CD14-positive monocyte (primary cell): ENCODE measurements at regions not wholly inside any gene's neighbourhood (a gene's known extent, or its start where the extent isn't known, plus 50 kb on each side); places are given as distances from the start of the nearest gene placed in this dataset.

Experiments used
- DNase-seq, 3 donors: peaks; one replicate each; pipeline ENCODE4 v3.0.0-alpha.2; 2011 to 2022
- H2AFZ ChIP-seq: 2 replicates; pipeline ENCODE4 v1.6.0; 2012; ENCODE audit warnings: mild to moderate bottlenecking, low read depth, low read length, inconsistent platforms; ENCODE audit not compliant: insufficient read depth, poor library complexity, severe bottlenecking
- H3K27ac ChIP-seq, 2 donors: 1 replicate in 1 of 2; 2 replicates in 1 of 2; pipeline ENCODE4 v1.5.1; 2012 to 2013; ENCODE audit warnings: low read length in 2 of 2, control low read depth in 1 of 2, inconsistent platforms in 1 of 2, low read depth in 1 of 2, mild to moderate bottlenecking in 1 of 2
- H3K27me3 ChIP-seq, 2 donors: one replicate each; pipeline versions ENCODE4 v1.6.0 to v1.6.1; 2011 to 2013; ENCODE audit warnings: low read length in 2 of 2; ENCODE audit not compliant: control insufficient read depth in 2 of 2, insufficient read depth in 2 of 2
- H3K36me3 ChIP-seq, 2 donors: replicated peaks in 1 of 2; 1 replicate in 1 of 2; 2 replicates in 1 of 2; pipeline versions ENCODE4 v1.5.1 to v1.6.1; 2012 to 2013; ENCODE audit warnings: low read length in 2 of 2, control low read depth in 1 of 2, inconsistent platforms in 1 of 2, mild to moderate bottlenecking in 1 of 2; ENCODE audit not compliant: insufficient read depth in 2 of 2, control insufficient read depth in 1 of 2
- H3K4me1 ChIP-seq, 2 donors: 1 replicate in 1 of 2; 2 replicates in 1 of 2; pipeline versions ENCODE4 v1.5.1 to v1.6.1; 2012 to 2013; ENCODE audit warnings: low read length in 2 of 2, control low read depth in 1 of 2, inconsistent platforms in 1 of 2, mild to moderate bottlenecking in 1 of 2, moderate library complexity in 1 of 2; ENCODE audit not compliant: insufficient read depth in 2 of 2, control insufficient read depth in 1 of 2
- H3K4me2 ChIP-seq: replicated peaks from 2 replicates; pipeline ENCODE3; 2012; ENCODE audit warnings: low read length, moderate library complexity, mild to moderate bottlenecking; ENCODE audit not compliant: poor library complexity, severe bottlenecking; ENCODE audit errors: extremely low read depth
- H3K4me3 ChIP-seq, 3 experiments: fragments of 200-600 bp in 1 of 3; sonication (generic) in 1 of 3; replicated peaks in 1 of 3; 1 replicate in 2 of 3; 2 replicates in 1 of 3; pipeline ENCODE4 v1.5.1; 2011 to 2013; ENCODE audit warnings: low read length in 3 of 3, mild to moderate bottlenecking in 3 of 3, control low read depth in 2 of 3, low read depth in 2 of 3, inconsistent platforms in 1 of 3, moderate library complexity in 1 of 3
- H3K79me2 ChIP-seq: 2 replicates; pipeline ENCODE4 v1.6.0; 2012; ENCODE audit warnings: mild to moderate bottlenecking, control low read depth, inconsistent platforms, low read length, moderate library complexity; ENCODE audit not compliant: insufficient read depth
- H3K9ac ChIP-seq: 2 replicates; pipeline ENCODE4 v1.6.0; 2017; ENCODE audit warnings: low read length, mild to moderate bottlenecking; ENCODE audit not compliant: insufficient read depth, poor library complexity, severe bottlenecking
- H3K9me3 ChIP-seq, 2 donors: replicated peaks in 1 of 2; 1 replicate in 1 of 2; 2 replicates in 1 of 2; pipeline versions ENCODE4 v1.5.1 to v1.6.1; 2012 to 2013; ENCODE audit warnings: low read length in 2 of 2, control low read depth in 1 of 2; ENCODE audit not compliant: control insufficient read depth in 1 of 2, insufficient read depth in 1 of 2
- H4K20me1 ChIP-seq: 2 replicates; pipeline ENCODE4 v1.6.0; 2012; ENCODE audit warnings: mild to moderate bottlenecking, low read length, control low read depth, moderate library complexity; ENCODE audit not compliant: insufficient read depth
- H3K27ac Mint-ChIP-seq, 7 donors: one replicate each; pipeline ENCODE4 v1.8.0; 2020; ENCODE audit warnings: mild to moderate bottlenecking in 7 of 7, mixed read lengths in 7 of 7, moderate library complexity in 6 of 7, inconsistent platforms in 2 of 7
- H3K27me3 Mint-ChIP-seq, 3 donors: one replicate each; pipeline ENCODE4 v1.8.0; 2021 to 2022; ENCODE audit warnings: low read depth in 3 of 3, mild to moderate bottlenecking in 3 of 3, mixed read lengths in 3 of 3, moderate library complexity in 3 of 3, inconsistent platforms in 1 of 3
- H3K36me3 Mint-ChIP-seq, 2 donors: one replicate each; pipeline ENCODE4 v1.8.0; 2020; ENCODE audit warnings: mixed read lengths in 2 of 2, inconsistent platforms in 1 of 2, mild to moderate bottlenecking in 1 of 2
- H3K4me1 Mint-ChIP-seq: one replicate; pipeline ENCODE4 v1.8.0; 2020; ENCODE audit warnings: mild to moderate bottlenecking, mixed read lengths
- H3K4me3 Mint-ChIP-seq, 2 donors: one replicate each; pipeline ENCODE4 v1.8.0; 2020; ENCODE audit warnings: mild to moderate bottlenecking in 2 of 2, mixed read lengths in 2 of 2, moderate library complexity in 1 of 2
- H3K9me3 Mint-ChIP-seq, 7 donors: one replicate each; pipeline ENCODE4 v1.8.0; 2020 to 2022; ENCODE audit warnings: mixed read lengths in 7 of 7, mild to moderate bottlenecking in 6 of 7, moderate library complexity in 6 of 7, inconsistent platforms in 2 of 7
- CTCF ChIP-seq: fragments of 200-600 bp; IDR thresholded peaks from one replicate; pipeline ENCODE4 v1.8.0; 2022; ENCODE audit warnings: antibody characterized with exemption, mild to moderate bottlenecking
- WGBS: methylation state at CpG from one replicate; pipeline ENCODE4 v1.1.5; 2013; ENCODE audit warnings: missing lambda C conversion rate; ENCODE audit not compliant: insufficient coverage; 5-methylcytosine and 5-hydroxymethylcytosine counted together
- intact Hi-C, 2 donors: fragments of 100-400 bp; cut with micrococcal nuclease; formaldehyde crosslinking; loops; one replicate each; pipeline versions ENCODE4 v1.15.0 to v1.15.1; 2023

GRCh38 chr16:61432421-61432820, 603.8 kb downstream of the CDH8 start:
- H3K36me3 ChIP-seq: no peaks in the 10 kb centered on the region
- TF ChIP-seq CTCF: no peak
- no peak overlapping the region for H3K4me2 ChIP-seq
- no peaks in the 10 kb centered on the region for H3K9me3 ChIP-seq
- H3K79me2 ChIP-seq: no peaks in the 10 kb centered on the region
- no peaks in the 10 kb centered on the region for H3K4me1 ChIP-seq
- Mint-ChIP-seq H3K4me3 (no peak overlapping the region), H3K27me3 (peaks cover 0 to 1% (median 0%) of the 10 kb centered on the region in 3 donors), H3K9me3 (peaks cover 0 to 4% (median 0%) of the 10 kb centered on the region in 7 donors), H3K4me1 (no peaks in the 10 kb centered on the region), H3K36me3 (no peaks in the 10 kb centered on the region), H3K27ac (no peak overlapping the region)
- no peak overlapping the region for H2AFZ ChIP-seq
- WGBS: 80% methylated on average over 2 of the region's 4 CpGs
- H4K20me1 ChIP-seq: no peaks in the 10 kb centered on the region
- intact Hi-C loops: no loop called here
- H3K4me3 ChIP-seq: no peak overlapping the region
- no peak for DNase-seq
- no peaks in the 10 kb centered on the region for H3K27me3 ChIP-seq
- no peak overlapping the region for H3K27ac ChIP-seq
- no peak overlapping the region for H3K9ac ChIP-seq

- DNase-seq: no peak
- H3K79me2 ChIP-seq: no peaks in the 10 kb centered on the region
- no peaks in the 10 kb centered on the region for H3K4me1 ChIP-seq
- H3K9ac ChIP-seq: no peak overlapping the region
- Mint-ChIP-seq H3K36me3 (no peaks in the 10 kb centered on the region), H3K4me3 (no peak overlapping the region), H3K27ac (no peak overlapping the region), H3K27me3 (peaks cover 0 to 1% (median 1%) of the 10 kb centered on the region in 3 donors), H3K9me3 (peaks cover 0 to 6% (median 3%) of the 10 kb centered on the region in 7 donors), H3K4me1 (no peaks in the 10 kb centered on the region)
- intact Hi-C loops: no loop called here
- H3K27ac ChIP-seq: no peak overlapping the region
- no peaks in the 10 kb centered on the region for H3K9me3 ChIP-seq
- no peak overlapping the region for H2AFZ ChIP-seq
- no peaks in the 10 kb centered on the region for H3K27me3 ChIP-seq
- TF ChIP-seq CTCF: no peak
- H3K4me2 ChIP-seq: no peak overlapping the region
- no CpG with 5 or more reads among the region's 4 CpGs for WGBS
- H3K36me3 ChIP-seq: no peaks in the 10 kb centered on the region
- no peaks in the 10 kb centered on the region for H4K20me1 ChIP-seq
- no peak overlapping the region for H3K4me3 ChIP-seq
Observed at GRCh38 chr16:61421111-61421510, 615.1 kb downstream of the CDH8 start.
